ENCODE measurements at regions not wholly inside any gene's neighbourhood (a gene's known extent, or its start where the extent isn't known, plus 50 kb on each side); places are given as distances from the start of the nearest gene placed in this dataset.
A peak's percentile ranks its signal among the peaks of the same experiment; 100 is the strongest.

DNA sequence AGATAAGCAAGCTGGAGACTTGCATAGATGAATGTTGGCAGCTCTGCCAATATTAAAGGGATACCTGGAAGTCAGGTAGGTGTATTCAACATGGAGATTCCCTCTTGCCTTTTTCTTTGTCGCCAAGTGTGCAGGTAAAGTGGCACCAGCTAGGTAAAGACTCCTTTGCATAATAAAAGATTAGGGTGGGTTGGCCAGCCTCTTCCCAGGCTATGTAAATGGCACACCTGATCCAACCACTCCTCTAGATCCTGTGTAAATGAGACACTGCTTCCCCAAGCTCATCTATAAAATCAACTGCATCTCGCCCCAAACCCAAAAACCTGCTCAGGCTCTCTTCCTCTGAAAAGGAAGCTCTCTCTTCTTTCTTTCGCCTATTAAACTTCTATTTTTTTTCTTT is 100.8 kb upstream of the DSCAM start:
- no peak for DNase-seq
- Histone ChIP-seq H3K36me3 (replicated peaks; ENCODE audit: control insufficient read depth, insufficient read depth, low read length) (no peaks in the 10 kb centered on the region), H3K4me3 (ENCODE audit: insufficient read depth, low read depth, low read length) (no peak overlapping the region), H3K27me3 (ENCODE audit: control insufficient read depth, insufficient read depth, low read length) (no peaks in the 10 kb centered on the region)

DNA sequence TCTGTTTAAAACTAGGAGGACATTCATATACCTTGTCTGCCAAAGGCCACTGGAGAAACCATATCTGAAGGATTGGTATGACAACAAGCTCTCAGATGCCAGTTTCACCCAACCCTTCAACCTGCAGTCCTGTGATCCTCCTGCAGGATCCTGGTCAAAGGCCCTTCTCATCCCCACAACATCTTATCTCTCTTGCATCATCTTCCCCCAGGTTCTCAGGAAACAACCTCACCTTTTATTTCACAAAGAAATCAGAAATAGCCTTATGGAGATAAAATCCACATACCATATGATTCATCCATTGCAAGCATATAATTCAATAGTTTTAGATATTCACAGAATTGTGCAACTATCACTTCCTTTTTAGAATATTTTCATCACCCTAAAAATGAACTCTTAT is 104.0 kb upstream of the DSCAM start:
- no peak overlapping the region for H3K4me3 ChIP-seq (ENCODE audit: insufficient read depth, low read depth, low read length)
- DNase-seq, result no peak
- H3K27me3 ChIP-seq (ENCODE audit: control insufficient read depth, insufficient read depth, low read length), result no peaks in the 10 kb centered on the region
- H3K36me3 ChIP-seq (replicated peaks; ENCODE audit: control insufficient read depth, insufficient read depth, low read length), result no peaks in the 10 kb centered on the region

DNA sequence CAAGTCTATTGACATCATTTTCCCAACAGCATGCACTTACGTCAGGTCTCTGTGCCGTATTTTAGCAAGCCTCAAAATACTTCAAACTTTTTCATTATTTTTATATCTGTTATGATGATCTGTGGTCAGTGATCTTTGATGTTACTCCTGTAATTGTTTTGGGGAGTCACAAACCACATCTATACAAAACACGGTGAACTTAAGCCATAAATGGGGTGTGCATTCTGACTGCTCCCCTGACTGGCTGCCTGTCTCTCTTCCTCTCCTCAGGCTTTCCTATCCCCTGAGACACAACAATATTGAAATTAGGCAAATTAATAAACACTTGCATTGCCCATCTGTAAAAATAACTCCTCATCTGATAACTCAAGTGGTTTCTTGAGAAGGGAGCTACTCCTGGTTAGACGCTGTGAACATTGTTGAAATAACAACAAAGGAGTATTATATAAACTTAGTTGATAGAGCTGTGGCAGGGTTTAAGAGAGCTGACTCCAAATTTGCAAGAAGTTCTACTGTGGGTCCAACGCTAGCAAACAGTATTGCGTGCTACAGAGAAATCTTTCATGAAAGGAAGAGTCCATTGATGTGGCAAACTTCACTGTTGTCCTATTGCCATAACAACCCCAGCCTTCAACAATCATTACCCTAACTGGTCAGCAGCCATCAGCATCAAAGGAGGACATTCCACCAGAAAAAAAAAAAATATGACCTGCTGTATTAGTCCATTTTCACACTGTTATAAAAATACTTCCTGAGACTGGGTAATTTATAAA is 105.8 kb upstream of the DSCAM start:
- no peak for DNase-seq

DNA sequence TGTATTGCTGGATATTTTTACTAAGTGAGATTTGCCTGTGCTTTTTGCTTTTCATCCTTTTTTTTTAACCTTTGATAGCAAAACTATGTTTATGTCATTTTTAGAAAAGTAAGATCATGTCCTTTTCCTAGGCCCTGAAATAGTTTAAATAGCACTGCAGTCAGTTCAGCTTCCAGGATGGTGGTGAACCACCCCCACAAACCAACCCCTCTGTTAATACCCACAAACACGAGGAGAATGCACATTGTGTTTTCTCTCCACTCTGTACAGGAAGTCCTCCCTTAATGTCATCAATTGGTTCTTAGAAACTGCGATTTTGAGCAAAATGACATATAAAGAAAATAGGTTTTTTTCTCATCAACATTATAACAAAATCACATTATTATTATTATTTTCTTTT is 117.7 kb upstream of the DSCAM start:
- Histone ChIP-seq H3K27me3 (ENCODE audit: control insufficient read depth, insufficient read depth, low read length) (no peaks in the 10 kb centered on the region), H3K4me3 (ENCODE audit: insufficient read depth, low read depth, low read length) (no peak overlapping the region), H3K36me3 (replicated peaks; ENCODE audit: control insufficient read depth, insufficient read depth, low read length) (no peaks in the 10 kb centered on the region)
- no peak for DNase-seq

More for the DNA sequence above, 105.8 kb upstream of the DSCAM start:
- Histone ChIP-seq H3K27me3 (ENCODE audit: control insufficient read depth, insufficient read depth, low read length) (no peaks in the 10 kb centered on the region), H3K4me3 (ENCODE audit: insufficient read depth, low read depth, low read length) (no peak overlapping the region), H3K36me3 (replicated peaks; ENCODE audit: control insufficient read depth, insufficient read depth, low read length) (no peaks in the 10 kb centered on the region)

DNA sequence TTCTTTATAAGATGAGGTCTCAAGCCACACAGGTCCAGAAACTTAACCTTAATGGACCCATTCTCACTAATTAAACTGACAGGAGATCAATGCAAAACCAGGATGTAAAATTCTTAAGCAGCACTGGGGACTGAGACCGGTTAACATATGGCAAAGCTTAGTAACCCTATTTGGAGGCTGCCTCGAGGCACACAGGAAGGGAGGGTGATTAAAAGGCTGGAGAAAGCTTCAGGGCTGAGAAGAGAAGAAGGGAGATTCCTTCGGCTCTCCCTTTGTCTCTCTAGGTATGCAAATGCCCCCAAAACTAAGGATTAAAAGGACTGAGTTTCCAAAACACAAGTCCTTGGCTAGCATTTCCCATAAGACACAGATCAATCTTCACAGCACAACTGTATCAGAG is 120.8 kb upstream of the DSCAM start:
- H3K36me3 ChIP-seq (replicated peaks; ENCODE audit: control insufficient read depth, insufficient read depth, low read length), result no peaks in the 10 kb centered on the region
- H3K27me3 ChIP-seq (ENCODE audit: control insufficient read depth, insufficient read depth, low read length), result no peaks in the 10 kb centered on the region
- H3K4me3 ChIP-seq (ENCODE audit: insufficient read depth, low read depth, low read length), result no peak overlapping the region
- peak; percentile 11 for DNase-seq

DNA sequence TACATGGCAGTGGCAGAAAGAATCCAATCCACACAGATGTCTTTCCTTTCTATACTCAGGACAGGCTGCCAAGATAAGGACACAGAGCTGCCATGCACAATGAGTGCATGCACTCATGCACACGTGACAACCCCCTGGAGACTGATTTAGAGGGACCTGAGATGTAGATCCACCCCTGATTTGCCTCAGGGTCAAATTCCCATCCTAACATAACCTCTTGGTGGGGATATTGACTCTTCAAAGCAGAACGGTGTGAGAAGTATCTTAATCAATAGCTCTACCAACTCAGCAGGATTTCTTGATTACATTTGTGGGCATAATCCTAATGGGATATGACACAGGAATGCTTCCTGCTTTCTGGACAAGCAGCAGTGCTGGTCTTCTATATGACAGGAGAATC is 125.2 kb upstream of the DSCAM start:
- H3K36me3 ChIP-seq (replicated peaks; ENCODE audit: control insufficient read depth, insufficient read depth, low read length), result no peaks in the 10 kb centered on the region
- H3K4me3 ChIP-seq (ENCODE audit: insufficient read depth, low read depth, low read length), result no peak overlapping the region
- no peak for DNase-seq
- H3K27me3 ChIP-seq (ENCODE audit: control insufficient read depth, insufficient read depth, low read length), result no peaks in the 10 kb centered on the region

DNA sequence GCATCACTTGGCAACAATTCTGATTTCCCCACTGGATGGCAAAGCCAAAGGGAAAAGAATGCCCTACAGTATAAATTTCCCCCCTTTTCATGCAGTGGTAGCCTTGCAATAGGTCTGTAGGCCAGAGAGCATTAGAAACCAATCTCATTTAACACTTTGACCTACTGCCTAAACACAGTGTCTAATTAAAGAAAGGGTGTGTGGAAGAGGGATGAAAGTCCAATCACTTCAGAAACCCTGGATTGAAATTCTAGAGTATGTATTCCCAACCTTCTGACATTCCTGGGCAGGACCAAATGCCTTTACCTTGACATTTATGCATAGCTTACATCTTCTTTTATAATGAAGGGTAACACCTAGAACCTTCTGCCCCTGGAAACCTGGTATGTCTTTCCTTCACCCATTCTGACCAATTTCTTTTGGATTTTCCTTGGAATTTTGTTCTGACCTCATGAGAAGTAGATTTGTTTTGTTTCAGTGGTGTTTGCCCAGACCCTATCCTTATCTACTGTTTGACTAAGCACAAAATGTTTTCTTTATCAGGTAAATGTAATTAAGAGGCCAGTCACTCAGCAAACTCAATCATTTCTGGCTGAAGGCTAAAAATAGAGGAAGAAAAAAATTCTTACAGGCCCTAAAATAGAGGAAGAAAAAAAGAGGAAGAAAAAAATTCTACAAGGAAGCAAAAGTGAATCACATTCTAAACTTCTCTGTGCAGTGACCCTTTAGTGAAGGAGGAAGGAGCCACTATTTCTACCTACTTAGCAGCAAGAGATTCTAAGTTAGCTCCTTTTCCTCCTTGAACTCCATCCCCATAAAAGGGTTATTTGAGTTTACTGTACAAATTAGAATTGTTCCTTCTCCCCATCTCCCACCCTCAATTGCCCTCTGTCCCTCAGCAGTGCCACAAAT is 129.5 kb upstream of the DSCAM start:
- Histone ChIP-seq H3K27me3 (ENCODE audit: control insufficient read depth, insufficient read depth, low read length) (no peaks in the 10 kb centered on the region), H3K36me3 (replicated peaks; ENCODE audit: control insufficient read depth, insufficient read depth, low read length) (no peaks in the 10 kb centered on the region), H3K4me3 (ENCODE audit: insufficient read depth, low read depth, low read length) (no peak overlapping the region)

DNA sequence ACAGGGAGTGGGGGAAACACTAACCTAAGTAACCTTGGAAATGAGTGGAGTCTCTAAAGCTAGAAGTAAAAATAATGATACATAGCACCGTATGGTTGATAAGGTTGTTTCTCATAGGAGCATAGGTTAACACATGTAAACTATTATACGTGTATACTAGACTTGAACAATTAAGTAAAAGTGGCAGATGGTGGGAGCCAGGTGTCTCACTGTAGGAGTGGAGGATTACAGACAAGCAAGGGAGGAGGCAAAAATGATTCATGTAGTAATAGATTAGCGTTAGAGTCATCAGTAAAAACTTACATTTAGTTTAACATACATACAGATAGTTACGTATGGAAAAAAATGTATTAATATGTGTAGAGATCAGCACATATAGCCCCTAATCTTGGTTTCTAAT is 138.4 kb upstream of the DSCAM start:
- H3K4me3 ChIP-seq (ENCODE audit: insufficient read depth, low read depth, low read length), result no peak overlapping the region
- no peaks in the 10 kb centered on the region for H3K36me3 ChIP-seq (replicated peaks; ENCODE audit: control insufficient read depth, insufficient read depth, low read length)
- no peaks in the 10 kb centered on the region for H3K27me3 ChIP-seq (ENCODE audit: control insufficient read depth, insufficient read depth, low read length)
- no peak for DNase-seq

More for the DNA sequence above, 129.5 kb upstream of the DSCAM start:
- DNase-seq, result no peak

DNA sequence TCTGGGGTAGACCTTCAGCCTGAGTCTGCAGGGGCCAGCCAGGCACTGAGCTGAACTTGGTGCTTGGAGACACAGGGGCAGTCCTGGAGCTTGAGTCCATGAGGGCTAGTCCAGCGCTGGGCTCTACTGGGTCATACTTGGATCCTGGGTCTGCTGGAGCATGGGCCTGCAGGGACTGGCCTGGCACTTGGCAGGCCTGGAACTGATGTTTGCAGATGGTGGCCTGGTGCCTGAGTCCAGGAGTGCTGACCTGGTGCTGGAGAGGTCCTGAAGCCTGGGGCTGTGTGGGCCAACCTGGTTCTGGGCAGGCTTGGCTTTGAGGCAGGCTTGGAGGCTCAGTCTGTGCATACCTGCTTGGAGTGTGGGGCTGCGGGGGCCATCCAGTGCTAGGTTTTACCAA is 143.4 kb upstream of the DSCAM start:
- no peak for DNase-seq
- Histone ChIP-seq H3K27me3 (ENCODE audit: control insufficient read depth, insufficient read depth, low read length) (no peaks in the 10 kb centered on the region), H3K36me3 (replicated peaks; ENCODE audit: control insufficient read depth, insufficient read depth, low read length) (no peaks in the 10 kb centered on the region), H3K4me3 (ENCODE audit: insufficient read depth, low read depth, low read length) (no peak overlapping the region)

DNA sequence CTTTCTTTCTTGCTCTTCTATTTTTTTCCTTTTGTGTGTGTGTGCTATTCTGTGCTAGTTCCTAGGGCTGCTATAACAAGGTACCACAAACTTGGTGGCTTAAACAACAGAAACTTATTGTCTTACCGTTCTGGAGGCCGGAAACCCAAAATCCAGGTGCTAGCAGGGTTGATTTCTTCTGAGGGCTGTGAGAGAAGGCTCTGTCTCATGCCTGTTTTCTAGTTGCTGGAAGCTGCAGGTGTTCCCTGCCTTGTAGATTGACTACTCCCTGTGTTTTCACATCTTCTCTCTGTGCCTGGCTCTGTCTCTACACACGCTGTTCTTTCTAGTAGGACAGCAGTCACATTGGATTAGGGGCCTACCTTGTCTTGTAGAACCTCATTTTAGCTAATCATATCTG is 150.9 kb upstream of the DSCAM start:
- DNase-seq, result no peak
- Histone ChIP-seq H3K4me3 (ENCODE audit: insufficient read depth, low read depth, low read length) (no peak overlapping the region), H3K36me3 (replicated peaks; ENCODE audit: control insufficient read depth, insufficient read depth, low read length) (no peaks in the 10 kb centered on the region), H3K27me3 (ENCODE audit: control insufficient read depth, insufficient read depth, low read length) (no peaks in the 10 kb centered on the region)

DNA sequence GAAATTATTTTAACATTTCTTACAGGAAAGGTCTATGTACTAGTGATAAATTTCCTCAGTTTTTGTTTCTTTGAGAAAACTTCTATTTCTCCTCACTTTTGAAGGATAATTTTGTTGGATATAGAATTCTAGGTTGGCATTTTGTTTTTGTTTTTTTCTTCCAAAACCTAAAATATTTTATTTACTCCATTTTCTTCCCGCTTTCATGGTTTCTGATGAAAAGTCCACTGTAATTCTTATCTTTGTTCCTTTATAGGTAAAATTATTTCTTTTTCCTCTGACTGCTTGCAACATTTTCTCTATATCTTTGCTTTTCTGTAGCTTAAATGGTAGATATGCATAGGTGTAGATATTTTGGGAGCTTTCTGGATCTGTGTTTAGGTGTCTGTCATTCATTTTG is 153.9 kb upstream of the DSCAM start:
- H3K27me3 ChIP-seq (ENCODE audit: control insufficient read depth, insufficient read depth, low read length), result no peaks in the 10 kb centered on the region
- H3K36me3 ChIP-seq (replicated peaks; ENCODE audit: control insufficient read depth, insufficient read depth, low read length), result no peaks in the 10 kb centered on the region
- H3K4me3 ChIP-seq (ENCODE audit: insufficient read depth, low read depth, low read length), result no peak overlapping the region
- no peak for DNase-seq

DNA sequence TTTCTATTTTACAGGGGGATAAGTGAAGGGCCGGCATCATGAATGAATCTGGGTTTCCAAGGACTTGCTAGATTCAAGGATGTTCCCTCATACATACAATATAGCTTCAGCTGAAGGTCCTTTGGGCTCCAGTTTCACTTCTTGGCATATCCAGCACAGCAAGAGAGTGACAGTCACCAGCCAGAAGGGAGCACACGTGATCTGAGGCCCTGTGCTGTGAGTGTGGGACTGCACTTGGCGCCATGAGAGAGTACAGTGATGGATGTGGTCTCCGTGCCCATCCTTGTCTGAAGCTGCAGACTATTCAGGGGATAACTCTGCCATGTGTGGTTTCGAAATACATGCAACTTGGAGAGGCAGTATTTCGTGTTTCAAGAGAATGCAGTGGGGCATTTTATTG is 159.7 kb upstream of the DSCAM start:
- H3K36me3 ChIP-seq (replicated peaks; ENCODE audit: control insufficient read depth, insufficient read depth, low read length), result no peaks in the 10 kb centered on the region
- H3K4me3 ChIP-seq (ENCODE audit: insufficient read depth, low read depth, low read length), result no peak overlapping the region
- H3K27me3 ChIP-seq (ENCODE audit: control insufficient read depth, insufficient read depth, low read length), result no peaks in the 10 kb centered on the region
- no peak for DNase-seq

DNA sequence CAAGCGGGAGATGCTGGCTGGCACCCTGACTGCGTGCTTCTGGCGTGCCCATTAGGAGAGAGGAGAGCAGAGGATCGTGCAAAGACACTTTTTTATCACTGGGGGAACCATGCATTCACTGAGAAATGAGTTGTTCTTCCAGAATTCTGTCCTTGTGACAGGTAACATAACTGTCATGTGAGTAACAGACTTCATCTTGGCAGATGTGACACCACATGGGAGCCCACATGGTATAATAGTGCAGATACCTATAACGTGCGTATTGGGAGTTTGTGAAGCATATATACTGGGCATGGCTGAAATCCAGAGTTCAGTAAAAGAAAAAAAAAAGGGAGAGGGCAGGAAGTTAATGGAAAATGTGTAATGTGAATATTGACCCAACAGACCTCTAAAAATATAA is 159.6 kb upstream of the BACE2 start:
- DNase-seq, result no peak
- H3K4me3 ChIP-seq (ENCODE audit: insufficient read depth, low read depth, low read length), result no peak overlapping the region
- no peaks in the 10 kb centered on the region for H3K27me3 ChIP-seq (ENCODE audit: control insufficient read depth, insufficient read depth, low read length)
- H3K36me3 ChIP-seq (replicated peaks; ENCODE audit: control insufficient read depth, insufficient read depth, low read length), result no peaks in the 10 kb centered on the region

DNA sequence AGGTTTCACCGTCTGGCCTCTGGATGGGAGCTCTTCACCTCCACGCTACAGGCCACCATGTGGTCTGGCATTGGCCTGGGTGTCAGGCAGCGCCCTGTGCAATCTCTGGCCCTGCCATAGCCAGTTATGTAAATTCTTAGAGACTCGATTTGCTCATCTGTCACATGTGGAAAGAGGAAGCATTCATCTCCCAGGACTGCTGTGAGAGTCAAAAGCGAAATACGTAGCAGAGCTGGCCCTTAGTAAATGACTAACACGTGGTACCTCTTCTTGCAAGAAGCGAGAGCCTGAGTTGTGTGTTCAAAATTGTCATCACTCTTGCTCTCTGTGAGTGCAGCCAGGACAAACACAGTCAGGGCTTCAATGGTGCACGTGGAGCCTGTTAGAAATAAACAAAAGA is 159.0 kb upstream of the BACE2 start:
- no peaks in the 10 kb centered on the region for H3K27me3 ChIP-seq (ENCODE audit: control insufficient read depth, insufficient read depth, low read length)
- no peak for DNase-seq
- H3K36me3 ChIP-seq (replicated peaks; ENCODE audit: control insufficient read depth, insufficient read depth, low read length), result no peaks in the 10 kb centered on the region
- no peak overlapping the region for H3K4me3 ChIP-seq (ENCODE audit: insufficient read depth, low read depth, low read length)

DNA sequence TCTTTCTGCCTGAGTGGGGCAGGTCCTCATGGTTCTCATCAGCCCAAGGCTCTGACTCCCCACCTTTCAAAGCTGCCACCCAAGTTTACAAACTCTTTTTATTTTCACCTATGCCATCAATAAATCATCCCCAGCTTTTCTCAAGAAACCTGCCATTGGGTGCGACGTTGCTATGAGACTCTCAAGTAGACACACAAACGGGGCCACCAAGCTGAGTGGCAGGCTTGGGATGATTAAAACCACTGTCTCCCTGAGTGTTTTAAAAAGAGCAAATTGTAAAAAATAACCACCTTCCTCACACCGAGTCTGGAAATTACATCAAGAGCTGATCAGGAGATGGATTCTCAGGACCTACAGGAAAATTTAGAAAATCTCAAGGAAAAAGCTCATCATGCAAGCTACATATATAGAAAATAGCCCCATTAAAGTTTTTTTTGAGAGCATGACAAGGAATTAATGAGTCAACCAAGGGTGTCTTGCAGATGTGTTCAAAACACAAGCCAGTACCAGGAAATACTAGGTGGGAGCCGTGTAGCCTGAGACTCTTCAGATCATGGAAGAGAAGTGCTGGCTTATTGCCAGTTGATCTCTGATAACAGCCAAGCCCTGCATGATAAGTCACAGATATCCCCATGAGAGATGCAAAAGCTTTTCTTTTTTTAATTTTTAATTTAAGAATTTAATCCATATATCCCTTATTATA is 158.4 kb upstream of the BACE2 start:
- no peaks in the 10 kb centered on the region for H3K27me3 ChIP-seq (ENCODE audit: control insufficient read depth, insufficient read depth, low read length)
- no peak overlapping the region for H3K4me3 ChIP-seq (ENCODE audit: insufficient read depth, low read depth, low read length)
- no peak for DNase-seq
- no peaks in the 10 kb centered on the region for H3K36me3 ChIP-seq (replicated peaks; ENCODE audit: control insufficient read depth, insufficient read depth, low read length)

Data from H7 (cell line).